NT2/D1 (cell line): ENCODE measurements at regions not wholly inside any gene's neighbourhood (a gene's known extent, or its start where the extent isn't known, plus 50 kb on each side); places are given as distances from the start of the nearest gene placed in this dataset.

Experiments
- SUZ12 ChIP-seq: IDR thresholded peaks from 2 replicates; pipeline ENCODE4 v1.6.1; 2011; ENCODE audit not compliant: insufficient read length, insufficient read depth; ENCODE audit errors: extremely low read depth
- YY1 ChIP-seq: IDR thresholded peaks from 2 replicates; pipeline ENCODE4 v1.6.1; 2011; ENCODE audit not compliant: insufficient read length, insufficient read depth
- ZNF274 ChIP-seq: IDR thresholded peaks from 2 replicates; pipeline ENCODE4 v1.6.1; 2011; ENCODE audit warnings: mild to moderate bottlenecking, low read depth, low read length

DNA sequence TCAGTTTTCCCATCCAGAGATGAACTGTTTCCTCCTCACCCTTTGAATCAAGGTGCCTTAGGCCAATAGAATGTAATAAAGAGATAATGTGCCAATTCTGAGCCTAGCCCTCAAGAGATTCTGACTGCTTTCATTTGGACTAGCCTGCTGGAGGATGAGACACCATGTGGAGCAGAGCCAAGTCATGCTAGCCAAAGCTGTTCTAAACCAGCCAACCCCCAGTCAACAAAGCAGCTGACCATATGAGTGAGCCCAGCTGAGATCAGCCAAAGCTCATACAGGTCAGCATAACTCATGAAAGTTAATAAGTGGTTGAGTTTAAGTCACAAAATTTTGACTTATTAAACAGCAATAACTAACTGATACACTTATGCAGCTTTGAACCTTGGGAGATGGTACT, 66.7 kb upstream of the DBX1 start:
- no peak for TF ChIP-seq ZNF274
- no peak for TF ChIP-seq YY1
- no peak for TF ChIP-seq SUZ12
